ENCODE measurements at regions not wholly inside any gene's neighbourhood (a gene's known extent, or its start where the extent isn't known, plus 50 kb on each side); places are given as distances from the start of the nearest gene placed in this dataset.

GRCh38 chr6:144878577-144878976 lies 593.4 kb downstream of the UTRN start:
- DNase-seq (ENCODE audit: low read depth in 2 of 2): no peak

- DNase-seq (ENCODE audit: low read depth in 2 of 2): no peak
These were observed 594.3 kb downstream of the UTRN start for GRCh38 chr6:144879436-144879835.

- DNase-seq (ENCODE audit: low read depth in 2 of 2): no peak
These were observed 597.3 kb downstream of the UTRN start for GRCh38 chr6:144882425-144882824.

GRCh38 chr6:144883915-144884314 lies 598.8 kb downstream of the UTRN start:
- DNase-seq (ENCODE audit: low read depth in 2 of 2): no peak

- DNase-seq (ENCODE audit: low read depth in 2 of 2): no peak
These were observed 600.7 kb downstream of the UTRN start for GRCh38 chr6:144885817-144886216.

GRCh38 chr6:144886682-144887081 lies 601.5 kb downstream of the UTRN start:
- no peak for DNase-seq (ENCODE audit: low read depth in 2 of 2)

GRCh38 chr6:144888621-144889020 lies 603.5 kb downstream of the UTRN start:
- no peak for DNase-seq (ENCODE audit: low read depth in 2 of 2)

GRCh38 chr6:144893680-144894151 lies 608.6 kb downstream of the UTRN start:
- DNase-seq (ENCODE audit: low read depth in 2 of 2): no peak

- DNase-seq (ENCODE audit: low read depth in 2 of 2): no peak
These were observed 609.1 kb downstream of the UTRN start for GRCh38 chr6:144894240-144894639.

GRCh38 chr6:144895313-144896278 lies 610.5 kb downstream of the UTRN start:
- DNase-seq (ENCODE audit: low read depth in 2 of 2): no peak

GRCh38 chr6:144896289-144896688 lies 611.2 kb downstream of the UTRN start:
- DNase-seq (ENCODE audit: low read depth in 2 of 2): no peak

- DNase-seq (ENCODE audit: low read depth in 2 of 2): no peak
These were observed 611.7 kb downstream of the UTRN start for GRCh38 chr6:144896871-144897270.

- DNase-seq (ENCODE audit: low read depth in 2 of 2): no peak
These were observed 612.3 kb downstream of the UTRN start for GRCh38 chr6:144897441-144897921.

- DNase-seq (ENCODE audit: low read depth in 2 of 2): no peak
These were observed 613.0 kb downstream of the UTRN start for GRCh38 chr6:144898052-144898689.

- DNase-seq (ENCODE audit: low read depth in 2 of 2): no peak
These were observed 613.6 kb downstream of the UTRN start for GRCh38 chr6:144898741-144899140.

GRCh38 chr6:144899161-144899560 lies 614.0 kb downstream of the UTRN start:
- no peak for DNase-seq (ENCODE audit: low read depth in 2 of 2)

- DNase-seq (ENCODE audit: low read depth in 2 of 2): no peak
These were observed 616.3 kb downstream of the UTRN start for GRCh38 chr6:144901412-144901811.

- no peak for DNase-seq (ENCODE audit: low read depth in 2 of 2)
These were observed 622.9 kb downstream of the UTRN start for GRCh38 chr6:144908004-144908403.

GRCh38 chr6:144909753-144910285 lies 624.7 kb downstream of the UTRN start:
- no peak for DNase-seq (ENCODE audit: low read depth in 2 of 2)

GRCh38 chr6:144911322-144911721 lies 626.2 kb downstream of the UTRN start:
- DNase-seq (ENCODE audit: low read depth in 2 of 2): no peak

GRCh38 chr6:144912474-144912873 lies 627.3 kb downstream of the UTRN start:
- no peak for DNase-seq (ENCODE audit: low read depth in 2 of 2)

- DNase-seq (ENCODE audit: low read depth in 2 of 2): no peak
These were observed 632.9 kb downstream of the UTRN start for GRCh38 chr6:144918073-144918472.

Data from stimulated activated CD4-positive, alpha-beta T cell treated with anti-CD3 and anti-CD28 coated beads, Interleukin-12 subunit alpha, Interleukin-12 subunit beta, amount 100 ng/mL, for 24 hours (primary cell).